ENCODE measurements at regions not wholly inside any gene's neighbourhood (a gene's known extent, or its start where the extent isn't known, plus 50 kb on each side); places are given as distances from the start of the nearest gene placed in this dataset.

GRCh38 chr1:219812491-219813203, 115.7 kb downstream of the SLC30A10 start:
- TF ChIP-seq CTCF (IDR thresholded peaks at IDR 0.05 in 4 of 5, conservative IDR thresholded peaks at IDR 0.05 in 1 of 5) = peak; percentile 9 to 51 (median 29)
- TF ChIP-seq POLR2A (IDR thresholded peaks at IDR 0.05) = no peak
